ENCODE measurements at regions not wholly inside any gene's neighbourhood (a gene's known extent, or its start where the extent isn't known, plus 50 kb on each side); places are given as distances from the start of the nearest gene placed in this dataset.

- DNase-seq, result no peak
Observed at GRCh38 chr13:80123945-80124344, 217.0 kb downstream of the SPRY2 start.

GRCh38 chr13:80121038-80121437 lies 219.9 kb downstream of the SPRY2 start:
- no peak for DNase-seq

- no peak for DNase-seq
Observed at GRCh38 chr13:80118506-80118905, 222.4 kb downstream of the SPRY2 start.

GRCh38 chr13:80118099-80118498 lies 222.8 kb downstream of the SPRY2 start:
- no peak for DNase-seq

GRCh38 chr13:80117515-80117914 lies 223.4 kb downstream of the SPRY2 start:
- no peak for DNase-seq

GRCh38 chr13:80116107-80116506 lies 224.8 kb downstream of the SPRY2 start:
- DNase-seq, result no peak

- DNase-seq, result no peak
Observed at GRCh38 chr13:80115616-80116015, 225.3 kb downstream of the SPRY2 start.

- DNase-seq, result no peak
Observed at GRCh38 chr13:80113714-80114454, 227.0 kb downstream of the SPRY2 start.

- DNase-seq, result no peak
Observed at GRCh38 chr13:80109303-80109702, 231.6 kb downstream of the SPRY2 start.

- no peak for DNase-seq
Observed at GRCh38 chr13:80105350-80105749, 235.6 kb downstream of the SPRY2 start.

- no peak for DNase-seq
Observed at GRCh38 chr13:80101040-80101439, 239.9 kb downstream of the SPRY2 start.

- DNase-seq, result no peak
Observed at GRCh38 chr13:80100636-80101035, 240.3 kb downstream of the SPRY2 start.

- DNase-seq, result no peak
Observed at GRCh38 chr13:80097561-80097960, 243.4 kb downstream of the SPRY2 start.

- DNase-seq, result no peak
Observed at GRCh38 chr13:80096383-80096782, 244.5 kb downstream of the SPRY2 start.

GRCh38 chr13:80094526-80094925 lies 246.4 kb downstream of the SPRY2 start:
- no peak for DNase-seq

GRCh38 chr13:80093888-80094287 lies 247.0 kb downstream of the SPRY2 start:
- no peak for DNase-seq

GRCh38 chr13:80086304-80086721 lies 254.6 kb downstream of the SPRY2 start:
- no peak for DNase-seq

- DNase-seq, result peak in 2 of 3 experiments; percentile 36 to 84
Observed at GRCh38 chr13:80083853-80084676, 256.9 kb downstream of the SPRY2 start.

GRCh38 chr13:80083081-80083852 lies 257.7 kb downstream of the SPRY2 start:
- no peak for DNase-seq

- DNase-seq, result no peak
Observed at GRCh38 chr13:80082396-80083080, 258.4 kb downstream of the SPRY2 start.

GRCh38 chr13:80074811-80075210 lies 266.1 kb downstream of the SPRY2 start:
- DNase-seq, result no peak

- DNase-seq, result no peak
Observed at GRCh38 chr13:80074143-80074752, 266.7 kb downstream of the SPRY2 start.
